ENCODE measurements at regions not wholly inside any gene's neighbourhood (a gene's known extent, or its start where the extent isn't known, plus 50 kb on each side); places are given as distances from the start of the nearest gene placed in this dataset.

DNA sequence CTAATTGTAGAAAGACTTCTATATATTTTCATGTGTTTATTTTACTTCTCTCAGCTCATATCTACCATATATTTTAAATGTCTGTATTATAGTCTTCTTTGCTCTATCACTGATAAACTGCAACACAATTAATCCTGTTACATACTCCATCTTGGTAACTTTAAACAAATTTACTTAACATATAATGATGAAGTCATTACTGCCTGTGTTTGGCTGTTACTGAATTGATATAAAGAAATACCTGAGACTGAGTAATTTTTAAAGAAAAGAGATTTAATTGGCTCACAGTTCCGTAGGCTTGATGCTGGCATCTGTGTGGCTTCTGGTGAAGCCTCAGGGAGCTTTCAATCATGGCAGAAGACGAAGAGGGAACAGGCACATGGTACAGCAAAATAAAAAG, 1480.4 kb downstream of the HACE1 start:
- WGBS = 40% methylated on average over 2 of the region's 2 CpGs
- Histone ChIP-seq H3K9me3 (no peaks in the 10 kb centered on the region), H3K27ac (no peak overlapping the region), H3K36me3 (no peaks in the 10 kb centered on the region), H3K4me1 (no peaks in the 10 kb centered on the region), H3K4me3 (no peak overlapping the region), H3K27me3 (no peaks in the 10 kb centered on the region)
- TF ChIP-seq, protein P1, sequence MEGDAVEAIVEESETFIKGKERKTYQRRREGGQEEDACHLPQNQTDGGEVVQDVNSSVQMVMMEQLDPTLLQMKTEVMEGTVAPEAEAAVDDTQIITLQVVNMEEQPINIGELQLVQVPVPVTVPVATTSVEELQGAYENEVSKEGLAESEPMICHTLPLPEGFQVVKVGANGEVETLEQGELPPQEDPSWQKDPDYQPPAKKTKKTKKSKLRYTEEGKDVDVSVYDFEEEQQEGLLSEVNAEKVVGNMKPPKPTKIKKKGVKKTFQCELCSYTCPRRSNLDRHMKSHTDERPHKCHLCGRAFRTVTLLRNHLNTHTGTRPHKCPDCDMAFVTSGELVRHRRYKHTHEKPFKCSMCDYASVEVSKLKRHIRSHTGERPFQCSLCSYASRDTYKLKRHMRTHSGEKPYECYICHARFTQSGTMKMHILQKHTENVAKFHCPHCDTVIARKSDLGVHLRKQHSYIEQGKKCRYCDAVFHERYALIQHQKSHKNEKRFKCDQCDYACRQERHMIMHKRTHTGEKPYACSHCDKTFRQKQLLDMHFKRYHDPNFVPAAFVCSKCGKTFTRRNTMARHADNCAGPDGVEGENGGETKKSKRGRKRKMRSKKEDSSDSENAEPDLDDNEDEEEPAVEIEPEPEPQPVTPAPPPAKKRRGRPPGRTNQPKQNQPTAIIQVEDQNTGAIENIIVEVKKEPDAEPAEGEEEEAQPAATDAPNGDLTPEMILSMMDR (IDR thresholded peaks at IDR 0.05) = no peak
- TF ChIP-seq POLR2A (IDR thresholded peaks at IDR 0.05) (no peak), POLR2AphosphoS5 (IDR thresholded peaks at IDR 0.05) (no peak), EP300 (IDR thresholded peaks at IDR 0.05) (no peak)
- no peak for DNase-seq (ENCODE audit: low spot score in 2 of 2)

DNA sequence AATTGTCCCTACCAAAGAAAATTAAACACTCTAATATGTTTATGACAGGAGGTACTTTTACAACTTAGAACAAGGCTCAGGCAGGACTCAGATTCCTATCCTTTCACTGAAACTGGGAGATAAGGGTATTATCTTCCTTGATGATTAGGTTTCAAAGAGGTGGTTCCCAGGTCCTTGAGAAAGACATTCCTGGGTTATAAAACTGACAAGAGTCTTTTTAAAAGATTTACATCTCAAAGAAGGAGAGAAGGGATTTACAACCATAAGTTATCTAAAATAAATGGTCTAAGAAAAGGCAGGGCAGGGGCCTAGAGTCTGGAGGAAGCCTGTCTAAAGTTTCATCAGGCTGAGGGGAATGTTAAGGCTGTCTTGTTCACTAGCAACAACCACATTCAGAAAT, 1492.5 kb downstream of the HACE1 start:
- no peak for DNase-seq (ENCODE audit: low spot score in 2 of 2)
- no peaks in the 10 kb centered on the region for H3K4me1 ChIP-seq
- H3K27me3 ChIP-seq = no peaks in the 10 kb centered on the region
- no peaks in the 10 kb centered on the region for H3K9me3 ChIP-seq
- H3K4me3 ChIP-seq = no peak overlapping the region
- no peak for TF ChIP-seq EP300 (IDR thresholded peaks at IDR 0.05)
- no peak for TF ChIP-seq POLR2AphosphoS5 (IDR thresholded peaks at IDR 0.05)
- TF ChIP-seq, protein P1 (IDR thresholded peaks at IDR 0.05) = no peak
- no peak for TF ChIP-seq POLR2A (IDR thresholded peaks at IDR 0.05)
- no peak overlapping the region for H3K27ac ChIP-seq
- H3K36me3 ChIP-seq = no peaks in the 10 kb centered on the region

DNA sequence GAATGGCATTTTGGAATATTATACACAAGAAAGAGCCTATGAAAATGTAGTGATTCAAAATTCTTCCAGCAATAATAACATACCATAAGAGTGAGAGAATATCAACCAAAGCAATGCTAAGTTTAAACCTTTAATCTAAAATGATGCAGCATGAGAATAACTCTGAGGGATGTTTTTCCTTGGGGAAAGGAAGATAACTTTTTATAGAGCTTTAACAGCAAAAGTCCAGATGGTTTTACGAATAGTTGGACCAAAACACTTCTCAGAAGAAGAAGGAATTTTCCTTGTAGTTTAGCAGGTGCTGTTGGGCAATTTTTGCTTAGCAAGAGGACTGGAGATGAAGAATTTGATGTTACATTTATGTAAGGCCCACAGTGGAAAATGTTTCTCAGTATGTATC, 1503.2 kb downstream of the HACE1 start:
- no peak overlapping the region for H3K4me3 ChIP-seq
- no peaks in the 10 kb centered on the region for H3K9me3 ChIP-seq
- no peaks in the 10 kb centered on the region for H3K36me3 ChIP-seq
- no peaks in the 10 kb centered on the region for H3K4me1 ChIP-seq
- TF ChIP-seq, protein P1 (IDR thresholded peaks at IDR 0.05) = no peak
- no peak for TF ChIP-seq POLR2A (IDR thresholded peaks at IDR 0.05)
- H3K27ac ChIP-seq = no peak overlapping the region
- H3K27me3 ChIP-seq = no peaks in the 10 kb centered on the region
- 66% methylated on average over 1 of the region's 1 CpG for WGBS
- no peak for DNase-seq (ENCODE audit: low spot score in 2 of 2)

DNA sequence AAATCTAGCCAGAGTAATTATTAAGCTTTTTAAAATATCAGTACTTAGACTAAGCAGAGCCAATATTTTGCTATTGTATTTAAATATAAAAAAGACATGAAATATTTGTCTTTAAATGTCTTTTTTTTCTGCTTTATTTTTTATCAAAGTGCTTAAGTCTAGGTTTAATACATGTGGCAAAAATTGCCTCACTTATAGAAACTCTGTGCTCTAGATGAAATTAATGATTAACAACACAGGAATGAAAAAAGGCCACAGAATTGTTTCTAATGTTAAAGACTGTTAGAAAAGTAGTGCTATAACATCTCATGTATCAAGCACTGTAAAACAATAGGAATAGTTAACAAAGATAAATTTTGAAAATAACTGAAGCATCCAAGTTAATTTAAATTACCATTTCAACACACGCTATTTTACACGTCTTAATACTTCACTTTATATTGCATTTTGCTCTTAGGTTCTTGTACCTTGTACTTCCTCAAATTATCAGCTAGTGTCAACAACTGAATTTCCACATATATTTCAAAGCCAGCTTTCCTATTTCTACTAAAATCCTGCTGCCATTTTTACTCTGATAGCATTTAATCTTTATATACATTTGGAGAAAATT, 1515.1 kb downstream of the HACE1 start:
- Histone ChIP-seq H3K36me3 (no peaks in the 10 kb centered on the region), H3K27ac (no peak overlapping the region), H3K9me3 (no peaks in the 10 kb centered on the region), H3K27me3 (no peaks in the 10 kb centered on the region), H3K4me1 (no peaks in the 10 kb centered on the region), H3K4me3 (no peak overlapping the region)
- TF ChIP-seq POLR2AphosphoS5 (IDR thresholded peaks at IDR 0.05) (no peak), POLR2A (IDR thresholded peaks at IDR 0.05) (no peak), EP300 (IDR thresholded peaks at IDR 0.05) (no peak)
- TF ChIP-seq, protein P1 (IDR thresholded peaks at IDR 0.05) = no peak
- no peak for DNase-seq (ENCODE audit: low spot score in 2 of 2)
- 92% methylated on average over 2 of the region's 2 CpGs for WGBS

DNA sequence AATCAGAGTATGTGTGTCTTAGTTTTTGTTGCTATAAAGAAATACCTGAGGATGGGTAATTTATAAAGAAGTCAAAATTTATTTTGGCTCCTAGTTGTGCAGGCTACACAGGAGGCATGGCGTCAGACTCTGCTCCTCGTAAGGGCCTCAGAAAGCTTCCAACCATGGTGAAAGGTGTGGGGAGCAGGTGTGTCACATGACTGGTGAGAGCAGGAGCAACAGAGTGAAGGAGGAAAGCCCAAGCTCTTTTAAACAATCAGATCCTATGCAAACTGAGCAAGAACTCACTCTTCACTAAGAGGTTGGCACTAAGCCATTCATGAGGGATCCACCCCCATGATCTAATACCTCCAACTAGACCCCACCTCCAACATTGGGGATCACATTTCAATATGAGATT, 1524.3 kb downstream of the HACE1 start:
- TF ChIP-seq EP300 (IDR thresholded peaks at IDR 0.05) (no peak), POLR2AphosphoS5 (IDR thresholded peaks at IDR 0.05) (no peak), POLR2A (IDR thresholded peaks at IDR 0.05) (no peak)
- TF ChIP-seq, protein P1 (IDR thresholded peaks at IDR 0.05) = no peak
- no peak for DNase-seq (ENCODE audit: low spot score in 2 of 2)

More for the DNA sequence above, 1524.3 kb downstream of the HACE1 start:
- no peak overlapping the region for H3K4me3 ChIP-seq
- H3K27me3 ChIP-seq = no peaks in the 10 kb centered on the region
- peaks cover 2% of the 10 kb centered on the region for H3K9me3 ChIP-seq
- no peak overlapping the region for H3K27ac ChIP-seq
- H3K36me3 ChIP-seq = no peaks in the 10 kb centered on the region
- no peaks in the 10 kb centered on the region for H3K4me1 ChIP-seq
- WGBS = 68% methylated on average over 2 of the region's 2 CpGs
